GM18508 (cell line): ENCODE measurements at regions not wholly inside any gene's neighbourhood (a gene's known extent, or its start where the extent isn't known, plus 50 kb on each side); places are given as distances from the start of the nearest gene placed in this dataset.
"Not testable (repeated sequence)": the region's sequence is repeated elsewhere in the genome, so short reads cannot be mapped to it uniquely, and the experiment has no call there.

Source experiments
- ATAC-seq: cut with Tn5 transposase; IDR thresholded peaks from one replicate; pipeline ENCODE4 v1.9.1; 2021; ENCODE audit warnings: moderate number of reproducible peaks; ENCODE audit not compliant: insufficient read depth, unreplicated experiment

- ATAC-seq: no peak
These were observed 129.2 kb upstream of the NRBF2 start for GRCh38 chr10:63003816-63004453.

DNA sequence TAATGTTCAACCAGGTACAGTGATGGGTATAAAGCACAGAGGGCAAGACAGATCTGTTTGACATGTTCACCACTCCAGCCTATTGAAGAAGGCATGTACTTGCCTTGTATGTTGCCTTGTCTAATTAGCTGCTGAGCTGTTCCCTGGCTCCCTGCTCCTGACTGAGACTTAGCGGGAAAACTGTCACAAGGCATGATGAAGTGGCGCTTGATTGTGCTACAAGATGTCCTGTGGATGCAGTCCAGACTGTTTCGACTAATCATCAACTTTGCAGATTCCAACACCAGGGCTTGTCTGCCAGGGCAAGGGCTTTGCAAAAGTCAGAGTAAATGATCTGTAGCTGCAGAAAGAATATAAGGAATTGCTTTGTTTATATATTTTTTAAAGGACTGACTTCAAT is 136.2 kb upstream of the NRBF2 start:
- no peak for ATAC-seq

DNA sequence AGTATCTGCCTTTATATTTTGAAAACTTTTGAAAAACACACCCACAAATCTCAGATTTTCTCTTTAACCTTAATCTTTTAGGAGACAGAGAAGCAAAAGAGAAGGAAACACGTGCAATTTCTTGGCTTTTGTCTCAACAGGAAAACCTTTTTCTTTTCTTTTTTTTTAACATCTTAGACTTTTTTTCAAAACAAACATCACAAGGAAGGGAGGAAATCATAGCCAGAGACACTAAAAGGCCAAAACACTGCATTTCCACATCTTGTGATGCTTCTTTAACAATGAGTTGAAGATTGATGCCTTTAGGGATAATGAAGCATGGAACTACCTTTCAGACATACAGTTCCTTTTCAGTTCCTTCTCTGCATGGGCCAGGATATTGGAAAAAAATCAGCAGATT is 136.6 kb upstream of the NRBF2 start:
- ATAC-seq: no peak

DNA sequence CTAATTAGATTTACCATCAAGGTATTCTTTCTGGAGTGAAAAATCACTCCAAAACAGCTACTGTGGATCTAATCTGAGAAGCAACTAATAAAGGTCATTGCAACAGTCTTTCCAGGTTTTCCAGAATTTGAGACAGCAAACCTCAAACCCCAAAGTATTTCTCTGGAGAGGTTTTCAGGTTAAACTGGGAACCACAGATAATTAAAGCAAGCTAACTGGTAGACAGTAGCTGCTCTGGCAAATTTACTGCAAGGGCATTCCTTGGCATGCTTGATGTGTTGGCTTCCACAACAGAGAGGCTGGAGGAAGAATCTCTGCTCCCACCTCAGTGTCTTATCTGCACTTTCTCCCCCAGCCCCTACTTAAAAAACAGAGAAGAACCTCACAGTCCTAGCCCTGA is 140.0 kb upstream of the NRBF2 start:
- no peak for ATAC-seq

GRCh38 chr10:62992145-62992721 is 140.9 kb upstream of the NRBF2 start:
- no peak for ATAC-seq

DNA sequence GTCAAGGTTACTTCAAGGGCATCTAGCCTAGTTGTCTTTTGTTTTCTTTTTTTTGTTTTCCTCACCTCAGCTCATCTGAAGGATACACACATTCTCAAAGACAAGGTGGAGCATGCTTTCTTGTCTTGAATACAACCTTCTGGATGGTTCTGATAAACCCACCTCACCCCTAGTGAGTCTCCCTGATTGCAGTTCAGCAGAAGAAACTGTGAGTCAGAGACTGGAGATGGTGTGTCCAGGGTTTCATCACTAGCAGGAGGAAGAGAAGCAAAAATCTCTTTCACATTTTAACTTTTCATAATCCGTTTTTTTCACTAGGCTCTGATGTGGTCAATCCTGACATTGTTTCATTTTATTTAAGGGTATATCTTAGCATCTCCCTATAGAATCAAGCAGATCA is 143.0 kb upstream of the NRBF2 start:
- no peak for ATAC-seq

- ATAC-seq: no peak
These were observed 147.1 kb upstream of the NRBF2 start for GRCh38 chr10:62985807-62986600.

DNA sequence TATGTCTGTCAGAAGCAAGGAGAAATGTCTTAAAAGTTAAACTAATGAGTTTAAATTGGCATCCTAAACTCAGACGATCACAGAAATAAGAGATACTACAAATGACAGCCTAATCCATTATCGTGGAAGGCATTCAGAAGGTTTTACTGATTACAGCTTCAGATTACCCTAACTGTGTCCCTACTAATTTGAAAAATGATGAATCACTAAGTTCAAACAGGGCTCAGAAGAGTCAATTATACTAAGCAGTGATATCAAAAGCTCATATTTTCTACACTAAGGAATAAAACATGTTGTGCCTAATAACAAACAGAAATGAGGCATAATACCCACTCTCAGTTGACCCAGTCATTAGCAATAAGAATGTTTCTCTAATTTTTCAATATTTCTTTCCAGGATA is 152.0 kb upstream of the NRBF2 start:
- ATAC-seq: no peak

- no peak for ATAC-seq
These were observed 152.4 kb upstream of the NRBF2 start for GRCh38 chr10:62980687-62981086.

DNA sequence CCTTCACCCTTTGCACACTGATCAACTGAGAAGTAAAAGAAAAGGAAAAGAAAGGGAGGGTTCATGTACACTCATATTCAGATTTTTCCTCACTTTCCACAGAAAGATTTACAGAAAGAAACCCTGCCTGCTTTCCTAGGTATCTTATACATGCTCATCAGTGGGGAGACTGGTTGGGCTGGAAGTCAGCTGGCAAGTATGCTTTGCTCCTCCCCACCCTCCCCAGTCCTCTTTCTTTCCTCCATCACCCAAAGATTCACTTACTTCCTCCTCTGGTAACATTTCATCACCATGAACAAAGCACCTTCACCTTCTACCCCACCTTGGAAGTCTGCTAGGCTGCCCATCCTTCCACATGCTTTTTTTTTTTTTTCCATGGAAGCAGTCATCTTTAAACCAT is 153.2 kb upstream of the NRBF2 start:
- ATAC-seq: no peak

DNA sequence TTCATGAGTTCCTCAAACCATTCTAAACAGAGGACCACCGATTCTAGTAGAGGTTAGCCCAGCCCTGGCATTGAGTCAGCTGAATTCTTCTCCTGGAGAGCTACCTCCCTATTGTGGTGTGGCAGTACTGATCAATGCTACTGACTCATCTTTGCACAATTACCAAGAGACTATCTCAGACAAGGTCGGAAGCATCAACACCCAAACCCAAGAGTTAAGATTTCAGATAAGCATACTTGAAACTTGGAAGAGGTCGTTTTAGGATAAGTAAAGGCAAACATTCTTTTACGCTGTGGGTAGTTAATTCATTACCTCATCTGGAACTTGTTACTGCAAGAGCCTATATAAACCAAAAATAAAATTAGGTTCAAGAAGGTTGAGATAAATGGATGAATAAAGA is 154.6 kb upstream of the NRBF2 start:
- no peak for ATAC-seq

- ATAC-seq: not testable (repeated sequence)
These were observed 158.3 kb upstream of the NRBF2 start for GRCh38 chr10:62974795-62975194.

GRCh38 chr10:62972103-62972502 is 155.9 kb upstream of the EGR2 start:
- ATAC-seq: no peak

DNA sequence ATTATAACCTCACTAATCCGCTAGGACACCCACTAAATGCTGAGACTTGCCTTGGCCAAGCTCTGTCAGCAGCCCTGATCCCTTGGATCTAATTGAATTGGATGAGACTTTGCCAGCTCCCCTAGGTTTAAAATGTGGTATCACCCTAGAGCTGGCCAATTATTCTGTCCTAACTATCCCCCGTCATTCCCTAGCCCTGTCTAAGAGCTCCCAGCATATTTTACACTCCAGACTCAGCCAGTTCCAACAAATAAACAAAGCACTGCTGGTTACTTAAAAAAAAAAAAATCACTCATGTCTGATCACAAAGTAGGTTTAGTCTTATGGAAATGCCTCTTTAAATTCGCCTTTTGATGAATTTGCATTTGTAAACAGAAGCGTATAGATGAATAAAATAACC is 147.9 kb upstream of the EGR2 start:
- ATAC-seq: no peak

- no peak for ATAC-seq
These were observed 145.9 kb upstream of the EGR2 start for GRCh38 chr10:62961951-62962523.

GRCh38 chr10:62960416-62960815 is 144.2 kb upstream of the EGR2 start:
- no peak for ATAC-seq

DNA sequence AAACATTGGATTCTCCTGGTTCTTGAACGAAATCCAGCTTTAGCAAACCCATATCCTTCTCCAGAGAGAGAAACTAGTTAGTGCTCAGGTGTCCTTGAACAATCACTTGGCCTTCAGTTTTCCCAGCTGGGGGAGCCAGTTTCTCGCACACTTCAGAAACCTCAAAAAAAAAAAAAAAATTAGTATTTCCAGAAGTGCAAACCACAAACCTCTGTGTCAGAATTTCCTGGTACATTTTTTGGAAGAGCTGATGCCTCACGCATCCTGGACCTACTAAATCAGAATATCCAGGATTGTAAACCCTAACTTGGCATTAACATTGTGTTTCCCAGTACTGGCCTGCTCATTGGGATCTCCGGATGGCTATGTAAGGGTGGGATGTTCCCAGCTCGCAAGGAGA is 143.4 kb upstream of the EGR2 start:
- no peak for ATAC-seq

GRCh38 chr10:62958980-62959379 is 142.8 kb upstream of the EGR2 start:
- no peak for ATAC-seq

GRCh38 chr10:62946278-62946677 is 130.1 kb upstream of the EGR2 start:
- ATAC-seq: no peak

- no peak for ATAC-seq
These were observed 123.5 kb upstream of the EGR2 start for GRCh38 chr10:62939698-62940097.

- ATAC-seq: no peak
These were observed 122.5 kb upstream of the EGR2 start for GRCh38 chr10:62938672-62939071.
